Ascending aorta (tissue), 2 donors: ENCODE measurements at regions not wholly inside any gene's neighbourhood (a gene's known extent, or its start where the extent isn't known, plus 50 kb on each side); places are given as distances from the start of the nearest gene placed in this dataset.
"Not testable (repeated sequence)": the region's sequence is repeated elsewhere in the genome, so short reads cannot be mapped to it uniquely, and the experiment has no call there.

ENCODE experiments used
- DNase-seq, 2 donors: peaks; one replicate each; pipeline ENCODE4 v3.0.0-alpha.2; 2019; ENCODE audit warnings: low spot score in 2 of 2
- H3K27ac ChIP-seq, 2 donors: fragments of 200-600 bp; sonication (generic); one replicate each; pipeline ENCODE4 v1.5.1; 2016 to 2017; ENCODE audit warnings: mild to moderate bottlenecking in 1 of 2
- H3K27me3 ChIP-seq: fragments of 200-600 bp; sonication (generic); one replicate; pipeline ENCODE4 v1.5.1; 2017
- H3K36me3 ChIP-seq, 2 donors: fragments of 200-600 bp; sonication (generic); one replicate each; pipeline ENCODE4 v1.5.1; 2016
- H3K4me1 ChIP-seq, 2 donors: fragments of 200-600 bp; sonication (generic); one replicate each; pipeline ENCODE4 v1.5.1; 2016 to 2017; ENCODE audit warnings: mild to moderate bottlenecking in 1 of 2
- H3K4me3 ChIP-seq, 2 donors: fragments of 200-600 bp; sonication (generic); one replicate each; pipeline ENCODE4 v1.5.1; 2016 to 2017; ENCODE audit warnings: mild to moderate bottlenecking in 1 of 2
- H3K9me3 ChIP-seq, 2 donors: fragments of 200-600 bp; sonication (generic); one replicate each; pipeline ENCODE4 v1.5.1; 2016
- intact Hi-C: fragments of 100-400 bp; cut with DNase I; formaldehyde crosslinking; loops from one replicate; pipeline ENCODE4 v1.15.1; 2023
- TF ChIP-seq, protein P1 (sequence below), 3 experiments: fragments of 200-600 bp in 2 of 3; fragments of 450-650 bp in 1 of 3; sonication (generic) in 2 of 3; IDR thresholded peaks; one replicate each; pipeline ENCODE4 v1.5.1; 2016 to 2019; ENCODE audit warnings: antibody characterized with exemption in 3 of 3, mild to moderate bottlenecking in 1 of 3, moderate library complexity in 1 of 3

DNA sequence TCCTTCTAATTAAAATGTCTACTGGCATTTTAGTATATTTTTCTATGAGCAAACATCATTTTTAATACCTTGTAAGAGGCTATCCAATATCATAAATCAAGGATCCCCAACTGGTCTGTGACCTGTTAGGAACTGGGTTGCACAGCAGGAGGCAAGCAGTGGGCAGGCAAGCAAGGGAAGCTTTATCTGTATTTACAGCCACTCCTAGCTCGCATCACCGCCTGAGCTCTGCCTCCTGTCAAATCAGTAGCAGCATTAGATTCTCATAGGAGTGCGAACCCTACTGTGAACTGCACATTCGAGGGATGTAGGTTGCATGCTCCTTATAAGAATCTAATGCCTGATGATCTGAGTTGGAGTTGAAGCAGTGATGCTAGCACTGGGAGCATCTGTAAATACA lies 70.2 kb upstream of the CREB3L1 start:
- TF ChIP-seq, protein P1, sequence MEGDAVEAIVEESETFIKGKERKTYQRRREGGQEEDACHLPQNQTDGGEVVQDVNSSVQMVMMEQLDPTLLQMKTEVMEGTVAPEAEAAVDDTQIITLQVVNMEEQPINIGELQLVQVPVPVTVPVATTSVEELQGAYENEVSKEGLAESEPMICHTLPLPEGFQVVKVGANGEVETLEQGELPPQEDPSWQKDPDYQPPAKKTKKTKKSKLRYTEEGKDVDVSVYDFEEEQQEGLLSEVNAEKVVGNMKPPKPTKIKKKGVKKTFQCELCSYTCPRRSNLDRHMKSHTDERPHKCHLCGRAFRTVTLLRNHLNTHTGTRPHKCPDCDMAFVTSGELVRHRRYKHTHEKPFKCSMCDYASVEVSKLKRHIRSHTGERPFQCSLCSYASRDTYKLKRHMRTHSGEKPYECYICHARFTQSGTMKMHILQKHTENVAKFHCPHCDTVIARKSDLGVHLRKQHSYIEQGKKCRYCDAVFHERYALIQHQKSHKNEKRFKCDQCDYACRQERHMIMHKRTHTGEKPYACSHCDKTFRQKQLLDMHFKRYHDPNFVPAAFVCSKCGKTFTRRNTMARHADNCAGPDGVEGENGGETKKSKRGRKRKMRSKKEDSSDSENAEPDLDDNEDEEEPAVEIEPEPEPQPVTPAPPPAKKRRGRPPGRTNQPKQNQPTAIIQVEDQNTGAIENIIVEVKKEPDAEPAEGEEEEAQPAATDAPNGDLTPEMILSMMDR (IDR thresholded peaks at IDR 0.05): no peak
- intact Hi-C loops: no loop called here
- H3K27ac ChIP-seq: no peak overlapping the region

DNA sequence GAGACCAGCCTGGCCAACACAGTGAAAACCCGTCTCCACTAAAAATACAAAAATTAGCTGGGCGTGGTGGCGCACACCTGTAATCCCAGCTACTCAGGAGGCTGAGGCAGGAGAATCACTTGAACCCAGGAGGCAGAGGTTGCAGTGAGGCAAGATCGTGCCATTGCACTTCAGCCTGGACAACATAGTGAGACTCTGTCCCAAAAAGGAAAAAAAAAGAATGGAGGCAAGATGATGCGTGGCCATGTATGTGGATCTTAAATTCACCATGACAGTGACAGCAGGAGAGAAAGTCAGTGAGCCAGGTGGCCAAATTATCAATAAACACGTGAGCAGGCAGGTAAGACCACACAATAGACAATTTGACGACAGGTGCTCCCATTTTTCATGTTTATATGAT lies 73.0 kb upstream of the CREB3L1 start:
- H3K4me3 ChIP-seq, H3K9me3 ChIP-seq, H3K27me3 ChIP-seq, H3K27ac ChIP-seq, intact Hi-C loops, DNase-seq, H3K36me3 ChIP-seq, H3K4me1 ChIP-seq: not testable (repeated sequence)

More for the DNA sequence above, 70.2 kb upstream of the CREB3L1 start:
- no peak for DNase-seq
- Histone ChIP-seq H3K27me3 (no peaks in the 10 kb centered on the region), H3K4me1 (no peaks in the 10 kb centered on the region), H3K4me3 (no peak overlapping the region), H3K36me3 (no peaks in the 10 kb centered on the region), H3K9me3 (no peaks in the 10 kb centered on the region)

DNA sequence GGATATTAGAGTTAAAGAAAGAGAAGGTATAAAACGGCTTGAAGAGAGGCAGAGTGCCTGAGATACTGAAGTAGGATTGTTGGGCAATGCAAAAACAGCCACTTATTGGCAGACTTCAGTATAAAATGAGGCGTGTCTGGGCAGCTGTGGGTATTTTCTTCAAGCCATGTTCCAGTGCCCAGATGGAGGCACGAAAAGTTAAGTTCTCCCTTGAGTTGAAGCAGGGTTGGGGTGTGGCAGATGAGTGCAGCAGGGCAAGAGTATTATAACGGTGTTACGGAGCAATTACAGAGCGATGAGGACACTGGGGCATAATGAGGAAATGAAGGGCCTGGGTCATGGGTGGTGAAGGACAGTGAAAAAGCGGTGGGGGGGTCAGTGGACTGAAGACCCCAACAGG lies 73.7 kb upstream of the CREB3L1 start:
- DNase-seq: no peak
- H3K9me3 ChIP-seq: no peaks in the 10 kb centered on the region
- no peaks in the 10 kb centered on the region for H3K36me3 ChIP-seq
- H3K27ac ChIP-seq: no peak overlapping the region
- TF ChIP-seq, protein P1 (IDR thresholded peaks at IDR 0.05): no peak
- no peak overlapping the region for H3K4me3 ChIP-seq
- no peaks in the 10 kb centered on the region for H3K27me3 ChIP-seq
- intact Hi-C loops: no loop called here
- H3K4me1 ChIP-seq: no peaks in the 10 kb centered on the region

DNA sequence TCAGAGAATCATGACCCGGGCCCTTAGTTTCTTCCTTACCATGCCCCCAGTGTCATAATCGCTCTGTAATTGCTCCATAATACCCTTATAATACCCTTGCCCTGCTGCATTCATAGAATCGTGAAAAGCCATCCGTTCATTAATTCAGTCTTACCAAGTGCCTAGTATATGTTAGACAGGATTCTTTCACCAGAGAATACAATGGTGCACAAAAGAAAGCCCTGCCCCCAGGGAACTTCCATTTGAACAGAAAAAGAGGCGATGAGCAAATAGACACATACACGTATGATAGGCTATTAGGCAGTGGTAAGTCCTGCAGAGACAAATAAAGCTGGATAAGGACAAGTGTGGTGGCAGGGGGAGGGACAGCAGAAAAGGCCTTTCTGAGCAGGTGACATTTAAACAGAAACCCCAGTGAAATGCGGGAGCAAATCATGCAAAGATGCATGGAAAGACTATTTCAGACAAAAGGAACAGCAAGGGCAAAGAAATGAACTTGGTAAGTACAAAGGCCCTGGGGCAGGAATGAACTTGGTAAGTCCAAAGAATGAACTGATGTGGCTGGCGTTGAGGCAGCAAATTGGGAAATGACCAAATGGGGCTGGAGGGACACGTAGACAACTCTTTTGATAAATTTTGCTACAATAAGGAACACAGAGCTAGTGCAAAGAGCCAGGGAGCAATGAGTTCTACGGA lies 74.6 kb upstream of the CREB3L1 start:
- Histone ChIP-seq H3K36me3 (no peaks in the 10 kb centered on the region), H3K4me3 (no peak overlapping the region), H3K4me1 (no peaks in the 10 kb centered on the region), H3K9me3 (no peaks in the 10 kb centered on the region), H3K27me3 (no peaks in the 10 kb centered on the region), H3K27ac (no peak overlapping the region)
- intact Hi-C loops: no loop called here
- TF ChIP-seq, protein P1 (IDR thresholded peaks at IDR 0.05): no peak
- no peak for DNase-seq

DNA sequence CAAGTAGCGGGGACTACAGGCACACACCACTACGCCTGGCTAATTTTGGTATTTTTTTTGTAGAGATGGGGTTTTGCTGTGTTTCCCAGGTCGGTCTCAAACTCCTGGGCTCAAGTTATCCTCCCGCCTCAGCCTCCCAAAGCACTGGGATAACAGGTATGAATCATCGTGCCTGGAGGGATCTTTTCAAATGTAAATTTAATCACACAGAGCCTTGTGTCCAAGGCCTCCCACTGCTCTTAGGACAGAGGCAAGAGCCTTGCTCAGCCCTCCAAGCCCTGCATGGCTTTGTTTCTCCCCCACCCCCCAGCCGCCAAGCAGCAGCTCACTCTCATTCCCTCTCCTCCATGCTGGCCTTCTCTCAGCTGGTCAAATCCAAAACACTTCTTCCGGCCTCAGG lies 75.3 kb upstream of the CREB3L1 start:
- intact Hi-C loops: no loop called here
- Histone ChIP-seq H3K27me3 (no peaks in the 10 kb centered on the region), H3K36me3 (no peaks in the 10 kb centered on the region), H3K4me3 (no peak overlapping the region), H3K9me3 (no peaks in the 10 kb centered on the region), H3K4me1 (no peaks in the 10 kb centered on the region), H3K27ac (no peak overlapping the region)
- no peak for DNase-seq
- TF ChIP-seq, protein P1 (IDR thresholded peaks at IDR 0.05): no peak

DNA sequence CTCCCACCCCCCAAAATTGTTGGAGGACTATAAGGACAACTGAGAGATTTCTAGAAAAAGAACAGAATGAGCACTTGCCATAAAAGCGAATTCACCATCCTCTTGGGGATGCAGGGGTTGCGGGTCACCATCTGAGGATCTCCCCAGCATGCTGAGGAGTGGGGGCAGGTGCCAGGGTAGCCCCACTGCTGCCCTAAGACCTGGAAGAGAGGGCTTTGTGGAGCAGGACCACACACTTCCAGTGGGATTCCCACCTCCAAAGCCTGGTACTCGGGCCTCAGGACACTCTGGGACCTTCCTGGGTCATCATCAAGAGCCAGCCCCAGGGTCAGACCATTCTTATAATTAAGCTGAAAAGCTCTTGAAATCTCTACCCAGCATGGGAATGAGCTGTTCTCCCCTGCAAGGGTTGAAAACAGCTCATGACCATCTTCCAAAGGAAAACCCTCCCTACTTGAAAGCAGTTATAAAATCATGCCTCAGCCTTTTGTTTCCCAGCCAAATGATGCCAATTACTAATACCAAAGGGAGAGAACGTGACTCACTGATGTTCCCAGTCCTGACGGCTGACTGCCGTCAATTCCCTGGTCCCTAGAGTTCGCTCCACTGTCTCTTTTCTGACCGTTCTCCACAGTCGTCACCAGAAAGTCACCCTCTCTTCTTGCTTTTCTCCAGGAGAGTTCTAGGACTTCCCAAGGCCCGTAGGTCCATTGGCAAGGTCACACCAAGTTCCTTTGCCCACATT lies 76.8 kb upstream of the CREB3L1 start:
- TF ChIP-seq, protein P1 (IDR thresholded peaks at IDR 0.05): no peak
- no peaks in the 10 kb centered on the region for H3K27me3 ChIP-seq
- H3K9me3 ChIP-seq: no peaks in the 10 kb centered on the region
- no peak for DNase-seq
- intact Hi-C loops: no loop called here
- no peak overlapping the region for H3K4me3 ChIP-seq
- no peak overlapping the region for H3K27ac ChIP-seq
- H3K36me3 ChIP-seq: no peaks in the 10 kb centered on the region
- no peaks in the 10 kb centered on the region for H3K4me1 ChIP-seq
